ENCODE measurements at regions not wholly inside any gene's neighbourhood (a gene's known extent, or its start where the extent isn't known, plus 50 kb on each side); places are given as distances from the start of the nearest gene placed in this dataset.
"Not testable (repeated sequence)": the region's sequence is repeated elsewhere in the genome, so short reads cannot be mapped to it uniquely, and the experiment has no call there.

GRCh38 chr7:120064565-120064964 is 208.4 kb upstream of the KCND2 start:
- Histone ChIP-seq H3K4me1 (no peaks in the 10 kb centered on the region), H3K27ac (no peak overlapping the region), H3K9me3 (no peaks in the 10 kb centered on the region), H3K4me2 (no peak overlapping the region), H3K4me3 (no peak overlapping the region)
- ATAC-seq (no peak), FAIRE-seq (no peak), DNase-seq (ENCODE audit: low read depth in 1 of 2, low spot score in 1 of 2) (no peak)
- POLR2A ChIA-PET, result no interaction called here
- CTCF ChIA-PET, result no interaction called here
- TF ChIP-seq SREBF2 (IDR thresholded peaks at IDR 0.05) (no peak), HOXB5 (CRISPR knock-in tag; IDR thresholded peaks at IDR 0.05) (no peak), POLR2AphosphoS2 (conservative IDR thresholded peaks at IDR 0.05; ENCODE audit: low read length) (no peak)

DNA sequence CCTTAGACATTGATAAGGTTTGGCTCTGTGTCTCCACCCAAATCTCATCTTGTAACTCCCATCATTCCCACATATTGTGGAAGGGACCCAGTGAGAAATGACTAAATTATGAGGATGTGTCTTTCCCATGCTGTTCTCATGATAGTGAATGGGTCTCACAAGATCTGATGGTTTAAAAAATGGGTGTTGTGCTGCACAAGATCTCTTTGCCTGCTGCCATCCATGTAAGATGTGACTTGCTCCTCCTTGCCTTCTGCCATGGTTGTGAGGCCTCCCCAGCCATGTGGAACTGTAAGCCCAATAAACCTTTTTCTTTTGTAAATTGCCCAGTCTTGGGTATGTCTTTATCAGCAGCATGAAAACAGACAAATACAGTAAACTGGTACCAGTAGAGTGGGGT is 206.1 kb upstream of the KCND2 start:
- H3K4me2 ChIP-seq; H3K4me1 ChIP-seq; FAIRE-seq; H3K4me3 ChIP-seq; H3K27ac ChIP-seq; ATAC-seq; POLR2A ChIA-PET; CTCF ChIA-PET; H3K9me3 ChIP-seq; DNase-seq (ENCODE audit: low read depth in 1 of 2, low spot score in 1 of 2): not testable (repeated sequence)

DNA sequence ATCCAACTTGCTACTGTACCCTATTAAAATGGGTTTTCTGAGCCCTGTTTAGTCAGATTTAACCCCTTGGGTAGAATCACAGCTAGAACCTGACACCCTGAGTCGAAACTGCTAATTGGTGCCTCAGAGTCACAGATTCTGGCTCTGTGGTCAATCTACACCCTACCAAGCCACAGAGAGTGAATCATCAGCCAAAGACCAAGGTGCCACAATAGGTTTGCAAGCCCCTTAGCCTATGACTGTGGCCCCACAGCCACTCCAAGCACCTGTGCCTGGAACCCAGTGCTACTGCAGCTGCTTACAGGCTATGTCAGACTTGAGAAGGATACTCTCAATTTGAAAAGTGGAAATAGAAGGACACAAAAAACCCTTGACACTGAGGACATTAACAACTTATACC is 202.8 kb upstream of the KCND2 start:
- Histone ChIP-seq H3K4me2 (no peak overlapping the region), H3K27ac (no peak overlapping the region), H3K4me1 (no peaks in the 10 kb centered on the region), H3K9me3 (no peaks in the 10 kb centered on the region), H3K4me3 (no peak overlapping the region)
- no peak for FAIRE-seq
- 11% methylated on average over 1 of the region's 1 CpG for WGBS (ENCODE audit: missing lambda C conversion rate)
- no peak for TF ChIP-seq HEYL (CRISPR knock-in tag; IDR thresholded peaks at IDR 0.05)
- no peak for TF ChIP-seq FOSB (CRISPR knock-in tag; IDR thresholded peaks at IDR 0.05)
- TF ChIP-seq MYC (IDR thresholded peaks at IDR 0.05; ENCODE audit: borderline replicate concordance, low read length), result no peak
- TF ChIP-seq REST (IDR thresholded peaks at IDR 0.05), result no peak
- no peak for TF ChIP-seq EP300 (IDR thresholded peaks at IDR 0.05)
- TF ChIP-seq ZNF302 (CRISPR knock-in tag; IDR thresholded peaks at IDR 0.05), result no peak
- no peak for TF ChIP-seq CHD2 (IDR thresholded peaks at IDR 0.05; ENCODE audit: low read length, partially characterized antibody)
- TF ChIP-seq HOXB13 (CRISPR knock-in tag; IDR thresholded peaks at IDR 0.05; ENCODE audit: low read depth), result no peak
- TF ChIP-seq HES2 (IDR thresholded peaks at IDR 0.05), result no peak
- TF ChIP-seq, protein P1, sequence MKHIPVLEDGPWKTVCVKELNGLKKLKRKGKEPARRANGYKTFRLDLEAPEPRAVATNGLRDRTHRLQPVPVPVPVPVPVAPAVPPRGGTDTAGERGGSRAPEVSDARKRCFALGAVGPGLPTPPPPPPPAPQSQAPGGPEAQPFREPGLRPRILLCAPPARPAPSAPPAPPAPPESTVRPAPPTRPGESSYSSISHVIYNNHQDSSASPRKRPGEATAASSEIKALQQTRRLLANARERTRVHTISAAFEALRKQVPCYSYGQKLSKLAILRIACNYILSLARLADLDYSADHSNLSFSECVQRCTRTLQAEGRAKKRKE (CRISPR knock-in tag; IDR thresholded peaks at IDR 0.05; ENCODE audit: low read depth), result no peak
- TF ChIP-seq, protein P2, sequence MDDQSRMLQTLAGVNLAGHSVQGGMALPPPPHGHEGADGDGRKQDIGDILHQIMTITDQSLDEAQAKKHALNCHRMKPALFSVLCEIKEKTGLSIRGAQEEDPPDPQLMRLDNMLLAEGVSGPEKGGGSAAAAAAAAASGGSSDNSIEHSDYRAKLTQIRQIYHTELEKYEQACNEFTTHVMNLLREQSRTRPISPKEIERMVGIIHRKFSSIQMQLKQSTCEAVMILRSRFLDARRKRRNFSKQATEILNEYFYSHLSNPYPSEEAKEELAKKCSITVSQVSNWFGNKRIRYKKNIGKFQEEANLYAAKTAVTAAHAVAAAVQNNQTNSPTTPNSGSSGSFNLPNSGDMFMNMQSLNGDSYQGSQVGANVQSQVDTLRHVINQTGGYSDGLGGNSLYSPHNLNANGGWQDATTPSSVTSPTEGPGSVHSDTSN (IDR thresholded peaks at IDR 0.05), result no peak
- no peak for TF ChIP-seq HOXB5 (CRISPR knock-in tag; IDR thresholded peaks at IDR 0.05)
- no peak for TF ChIP-seq POLR2A (IDR thresholded peaks at IDR 0.05; ENCODE audit: low read length)
- TF ChIP-seq KDM5A (IDR thresholded peaks at IDR 0.05), result no peak
- TF ChIP-seq ESRRA (IDR thresholded peaks at IDR 0.05; ENCODE audit: borderline replicate concordance, low read length), result no peak
- TF ChIP-seq NFE2L2 (conservative IDR thresholded peaks at IDR 0.05; ENCODE audit: low read length), result no peak
- TF ChIP-seq NPAS2 (CRISPR knock-in tag; IDR thresholded peaks at IDR 0.05; ENCODE audit: borderline replicate concordance), result no peak
- no peak for TF ChIP-seq HDAC2 (IDR thresholded peaks at IDR 0.05)
- TF ChIP-seq CEBPB (IDR thresholded peaks at IDR 0.05), result no peak
- no peak for TF ChIP-seq RFX5 (IDR thresholded peaks at IDR 0.05)
- no peak for ATAC-seq
- CTCF ChIA-PET, result no interaction called here
- no peak for DNase-seq (ENCODE audit: low read depth in 1 of 2, low spot score in 1 of 2)
- POLR2A ChIA-PET, result no interaction called here
